ENCODE measurements at regions not wholly inside any gene's neighbourhood (a gene's known extent, or its start where the extent isn't known, plus 50 kb on each side); places are given as distances from the start of the nearest gene placed in this dataset.

GRCh38 chr6:15063253-15063853 is 182.5 kb upstream of the JARID2 start:
- no CpG with 5 or more reads among the region's 7 CpGs for WGBS (ENCODE audit: insufficient coverage, insufficient read length)
- Histone ChIP-seq H3K9me3 (ENCODE audit: control insufficient read depth, insufficient read depth, low read length) (no peaks in the 10 kb centered on the region), H3K27ac (ENCODE audit: low read length) (no peak overlapping the region), H3K36me3 (ENCODE audit: control insufficient read depth, insufficient read depth, low read length) (no peaks in the 10 kb centered on the region), H3K4me1 (ENCODE audit: control insufficient read depth, insufficient read depth, low read length) (no peaks in the 10 kb centered on the region), H3K27me3 (ENCODE audit: control insufficient read depth, insufficient read depth, low read length) (no peaks in the 10 kb centered on the region), H3K4me3 (ENCODE audit: low read length) (no peak overlapping the region)
- no peak for DNase-seq (ENCODE audit: low read depth, low spot score)

DNA sequence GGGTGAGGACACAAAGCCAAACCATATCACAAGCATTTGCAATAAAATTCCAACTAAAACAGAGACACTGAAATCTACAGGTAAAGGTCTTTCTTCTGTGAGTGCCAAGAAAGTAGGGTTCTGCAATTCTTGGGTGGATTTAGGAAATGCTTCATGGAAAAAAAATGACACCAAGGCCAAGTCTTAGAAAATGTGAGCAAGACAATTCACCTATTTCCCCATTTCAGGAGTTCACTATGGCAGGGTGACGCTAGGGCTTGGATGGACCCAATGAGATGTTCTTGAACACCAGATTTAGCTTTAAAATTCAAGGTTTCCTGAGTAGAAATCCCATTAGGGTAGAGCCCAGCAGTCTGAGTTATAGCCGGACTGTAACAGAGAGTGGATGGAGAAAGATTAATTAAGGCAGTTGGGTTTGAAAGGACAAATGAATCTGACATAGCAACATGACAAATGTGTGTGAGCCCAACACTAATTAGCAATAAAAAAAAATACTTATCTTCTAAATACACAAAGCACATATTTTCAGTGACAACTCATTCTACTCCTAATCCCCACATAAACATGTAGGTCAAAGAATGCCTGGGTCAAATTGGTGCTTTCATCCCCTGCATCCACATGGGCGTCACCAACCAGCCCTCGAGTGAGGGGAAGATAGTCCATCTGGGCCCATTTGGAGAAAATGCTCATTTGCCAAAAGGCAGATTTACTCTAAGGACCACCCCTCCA is 180.4 kb upstream of the JARID2 start:
- H3K36me3 ChIP-seq (ENCODE audit: control insufficient read depth, insufficient read depth, low read length), result no peaks in the 10 kb centered on the region
- H3K27me3 ChIP-seq (ENCODE audit: control insufficient read depth, insufficient read depth, low read length), result no peaks in the 10 kb centered on the region
- H3K4me3 ChIP-seq (ENCODE audit: low read length), result no peak overlapping the region
- no peaks in the 10 kb centered on the region for H3K9me3 ChIP-seq (ENCODE audit: control insufficient read depth, insufficient read depth, low read length)
- H3K4me1 ChIP-seq (ENCODE audit: control insufficient read depth, insufficient read depth, low read length), result no peaks in the 10 kb centered on the region
- no CpG with 5 or more reads among the region's 4 CpGs for WGBS (ENCODE audit: insufficient coverage, insufficient read length)
- no peak overlapping the region for H3K27ac ChIP-seq (ENCODE audit: low read length)
- DNase-seq (ENCODE audit: low read depth, low spot score), result no peak

DNA sequence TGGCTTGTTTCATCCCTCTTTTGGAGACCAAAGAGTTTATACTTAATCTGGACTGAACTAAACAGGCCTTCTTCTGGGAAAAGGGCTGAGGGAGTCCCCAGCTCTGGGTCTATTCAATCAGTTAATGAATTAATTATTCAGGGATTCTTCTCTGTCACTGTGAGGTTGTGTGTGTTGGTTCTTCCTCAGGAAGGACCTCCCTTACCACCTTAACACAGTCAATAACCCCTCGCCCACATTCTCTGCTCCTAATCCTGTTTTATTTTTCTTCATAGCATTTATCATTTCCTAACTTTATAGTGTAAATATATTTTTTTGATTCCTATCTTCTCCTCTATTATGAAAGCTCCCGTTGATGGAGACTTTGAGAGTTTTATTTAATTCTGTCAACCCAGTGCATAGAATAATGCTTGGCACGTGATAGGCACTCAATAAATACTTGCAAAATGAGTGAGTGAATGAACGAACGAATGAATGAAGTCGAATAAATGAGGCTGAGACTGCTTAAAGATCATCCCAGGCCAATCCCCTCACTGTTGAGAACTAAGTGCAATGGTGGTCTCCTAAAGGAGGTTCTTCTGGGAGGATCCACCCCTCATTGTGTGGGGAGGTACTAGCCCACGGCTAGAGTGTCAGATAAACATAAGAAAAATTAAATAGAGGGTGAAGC is 179.6 kb upstream of the JARID2 start:
- Histone ChIP-seq H3K4me1 (ENCODE audit: control insufficient read depth, insufficient read depth, low read length) (no peaks in the 10 kb centered on the region), H3K27ac (ENCODE audit: low read length) (no peak overlapping the region), H3K27me3 (ENCODE audit: control insufficient read depth, insufficient read depth, low read length) (no peaks in the 10 kb centered on the region), H3K9me3 (ENCODE audit: control insufficient read depth, insufficient read depth, low read length) (no peaks in the 10 kb centered on the region), H3K4me3 (ENCODE audit: low read length) (no peak overlapping the region), H3K36me3 (ENCODE audit: control insufficient read depth, insufficient read depth, low read length) (no peaks in the 10 kb centered on the region)
- no CpG with 5 or more reads among the region's 7 CpGs for WGBS (ENCODE audit: insufficient coverage, insufficient read length)
- DNase-seq (ENCODE audit: low read depth, low spot score), result no peak

GRCh38 chr6:15073344-15073789 is 172.5 kb upstream of the JARID2 start:
- DNase-seq (ENCODE audit: low read depth, low spot score), result no peak
- Histone ChIP-seq H3K36me3 (ENCODE audit: control insufficient read depth, insufficient read depth, low read length) (no peaks in the 10 kb centered on the region), H3K9me3 (ENCODE audit: control insufficient read depth, insufficient read depth, low read length) (no peaks in the 10 kb centered on the region), H3K4me3 (ENCODE audit: low read length) (no peak overlapping the region), H3K4me1 (ENCODE audit: control insufficient read depth, insufficient read depth, low read length) (0 out of 2 replicates have a peak, but pooled peaks cover 1% of the 10 kb centered on the region), H3K27ac (ENCODE audit: low read length) (no peak overlapping the region), H3K27me3 (ENCODE audit: control insufficient read depth, insufficient read depth, low read length) (no peaks in the 10 kb centered on the region)
- whole genome bisulfite sequencing (ENCODE audit: insufficient coverage, insufficient read length), result no CpG with 5 or more reads among the region's 3 CpGs

DNA sequence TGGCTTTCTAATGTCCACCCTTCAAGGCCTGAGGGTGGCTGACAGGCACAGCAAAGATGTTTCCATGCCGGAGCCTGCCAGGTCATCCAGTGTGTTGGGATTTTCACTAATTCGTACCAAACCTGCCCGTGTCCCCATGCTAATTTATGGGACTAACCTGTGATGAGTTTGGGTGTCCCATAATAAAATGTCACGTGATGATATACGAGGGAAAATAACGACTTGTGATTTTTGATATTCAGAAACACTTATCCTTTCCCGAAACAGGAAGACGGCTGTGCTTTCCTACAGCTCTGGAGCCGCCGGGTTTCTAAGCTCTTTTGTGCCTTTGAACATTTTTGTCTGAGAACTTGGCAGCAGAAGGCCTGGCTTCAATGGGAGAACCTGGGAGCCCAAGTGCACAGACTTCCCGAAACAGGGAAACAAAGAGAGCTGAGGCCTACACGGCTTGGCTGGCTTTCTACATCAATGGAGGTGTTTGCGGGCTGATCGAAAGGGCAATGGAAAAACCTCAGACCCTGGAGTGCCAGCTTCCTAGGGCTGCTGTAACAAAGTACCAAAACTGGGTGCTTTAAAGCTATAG is 171.9 kb upstream of the JARID2 start:
- Histone ChIP-seq H3K9me3 (ENCODE audit: control insufficient read depth, insufficient read depth, low read length) (no peaks in the 10 kb centered on the region), H3K27me3 (ENCODE audit: control insufficient read depth, insufficient read depth, low read length) (no peaks in the 10 kb centered on the region), H3K4me3 (ENCODE audit: low read length) (no peak overlapping the region), H3K36me3 (ENCODE audit: control insufficient read depth, insufficient read depth, low read length) (no peaks in the 10 kb centered on the region), H3K4me1 (ENCODE audit: control insufficient read depth, insufficient read depth, low read length) (0 out of 2 replicates have a peak, but pooled peaks cover 1% of the 10 kb centered on the region), H3K27ac (ENCODE audit: low read length) (no peak overlapping the region)
- no peak for DNase-seq (ENCODE audit: low read depth, low spot score)
- no CpG with 5 or more reads among the region's 14 CpGs for WGBS (ENCODE audit: insufficient coverage, insufficient read length)

GRCh38 chr6:15074806-15075205 is 171.1 kb upstream of the JARID2 start:
- H3K9me3 ChIP-seq (ENCODE audit: control insufficient read depth, insufficient read depth, low read length), result no peaks in the 10 kb centered on the region
- no peaks in the 10 kb centered on the region for H3K36me3 ChIP-seq (ENCODE audit: control insufficient read depth, insufficient read depth, low read length)
- H3K4me1 ChIP-seq (ENCODE audit: control insufficient read depth, insufficient read depth, low read length), result 0 out of 2 replicates have a peak, but pooled peaks cover 1% of the 10 kb centered on the region
- DNase-seq (ENCODE audit: low read depth, low spot score), result no peak
- no peak overlapping the region for H3K27ac ChIP-seq (ENCODE audit: low read length)
- no CpG with 5 or more reads among the region's 10 CpGs for WGBS (ENCODE audit: insufficient coverage, insufficient read length)
- no peaks in the 10 kb centered on the region for H3K27me3 ChIP-seq (ENCODE audit: control insufficient read depth, insufficient read depth, low read length)
- no peak overlapping the region for H3K4me3 ChIP-seq (ENCODE audit: low read length)

DNA sequence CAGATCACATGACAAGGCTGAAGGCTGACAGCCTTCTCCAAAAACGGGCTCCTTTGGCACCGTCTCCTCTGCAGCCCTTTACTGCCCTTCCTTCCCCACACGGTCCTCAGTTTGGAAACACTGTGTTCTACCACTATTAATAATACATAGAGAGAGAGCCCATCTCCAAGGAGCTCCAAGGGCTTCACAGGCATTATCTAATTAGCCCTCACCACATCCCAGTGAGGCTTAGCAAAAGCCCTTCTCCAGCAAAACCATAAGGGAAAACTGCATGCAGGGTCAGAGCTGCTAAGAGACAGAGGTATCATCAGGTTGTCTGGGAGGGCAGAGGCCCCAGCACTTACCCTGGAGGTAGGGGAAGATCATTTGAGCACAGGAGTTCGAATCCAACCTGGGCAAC is 169.3 kb upstream of the JARID2 start:
- no peaks in the 10 kb centered on the region for H3K36me3 ChIP-seq (ENCODE audit: control insufficient read depth, insufficient read depth, low read length)
- WGBS (ENCODE audit: insufficient coverage, insufficient read length), result no CpG with 5 or more reads among the region's 4 CpGs
- no peaks in the 10 kb centered on the region for H3K9me3 ChIP-seq (ENCODE audit: control insufficient read depth, insufficient read depth, low read length)
- H3K4me3 ChIP-seq (ENCODE audit: low read length), result no peak overlapping the region
- no peak overlapping the region for H3K27ac ChIP-seq (ENCODE audit: low read length)
- H3K27me3 ChIP-seq (ENCODE audit: control insufficient read depth, insufficient read depth, low read length), result no peaks in the 10 kb centered on the region
- DNase-seq (ENCODE audit: low read depth, low spot score), result no peak
- H3K4me1 ChIP-seq (ENCODE audit: control insufficient read depth, insufficient read depth, low read length), result 0 out of 2 replicates have a peak, but pooled peaks cover 1% of the 10 kb centered on the region

- no peak overlapping the region for H3K4me3 ChIP-seq (ENCODE audit: low read length)
- whole genome bisulfite sequencing (ENCODE audit: insufficient coverage, insufficient read length), result no CpG with 5 or more reads among the region's 4 CpGs
- H3K27me3 ChIP-seq (ENCODE audit: control insufficient read depth, insufficient read depth, low read length), result no peaks in the 10 kb centered on the region
- H3K4me1 ChIP-seq (ENCODE audit: control insufficient read depth, insufficient read depth, low read length), result 0 out of 2 replicates have a peak, but pooled peaks cover 1% of the 10 kb centered on the region
- H3K9me3 ChIP-seq (ENCODE audit: control insufficient read depth, insufficient read depth, low read length), result no peaks in the 10 kb centered on the region
- no peak overlapping the region for H3K27ac ChIP-seq (ENCODE audit: low read length)
- H3K36me3 ChIP-seq (ENCODE audit: control insufficient read depth, insufficient read depth, low read length), result no peaks in the 10 kb centered on the region
- no peak for DNase-seq (ENCODE audit: low read depth, low spot score)
These were observed 168.9 kb upstream of the JARID2 start for GRCh38 chr6:15077006-15077405.

DNA sequence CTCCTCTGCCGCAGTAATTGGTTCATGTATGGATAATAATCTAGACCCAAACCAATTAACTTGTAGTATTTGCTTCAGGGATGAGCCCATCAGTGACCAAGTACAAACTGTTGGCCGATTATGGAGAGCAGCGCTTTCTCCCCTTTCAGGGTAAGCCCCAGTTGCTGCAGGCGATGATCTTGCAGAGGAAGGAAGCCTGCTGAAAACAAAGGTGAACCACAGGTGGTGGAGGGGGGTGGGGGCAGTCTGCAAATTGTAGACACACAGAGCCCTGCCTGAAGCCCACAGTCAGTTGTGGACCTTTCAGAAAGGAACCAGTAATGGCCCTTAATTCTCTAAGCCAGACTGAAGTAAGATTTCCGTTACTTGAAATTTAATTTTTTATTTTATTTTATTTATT is 167.9 kb upstream of the JARID2 start:
- Histone ChIP-seq H3K4me1 (ENCODE audit: control insufficient read depth, insufficient read depth, low read length) (0 out of 2 replicates have a peak, but pooled peaks cover 1% of the 10 kb centered on the region), H3K36me3 (ENCODE audit: control insufficient read depth, insufficient read depth, low read length) (no peaks in the 10 kb centered on the region), H3K27ac (ENCODE audit: low read length) (no peak overlapping the region), H3K27me3 (ENCODE audit: control insufficient read depth, insufficient read depth, low read length) (no peaks in the 10 kb centered on the region), H3K4me3 (ENCODE audit: low read length) (no peak overlapping the region), H3K9me3 (ENCODE audit: control insufficient read depth, insufficient read depth, low read length) (no peaks in the 10 kb centered on the region)
- no CpG with 5 or more reads among the region's 5 CpGs for WGBS (ENCODE audit: insufficient coverage, insufficient read length)
- peak; percentile 66 for DNase-seq (ENCODE audit: low read depth, low spot score)

DNA sequence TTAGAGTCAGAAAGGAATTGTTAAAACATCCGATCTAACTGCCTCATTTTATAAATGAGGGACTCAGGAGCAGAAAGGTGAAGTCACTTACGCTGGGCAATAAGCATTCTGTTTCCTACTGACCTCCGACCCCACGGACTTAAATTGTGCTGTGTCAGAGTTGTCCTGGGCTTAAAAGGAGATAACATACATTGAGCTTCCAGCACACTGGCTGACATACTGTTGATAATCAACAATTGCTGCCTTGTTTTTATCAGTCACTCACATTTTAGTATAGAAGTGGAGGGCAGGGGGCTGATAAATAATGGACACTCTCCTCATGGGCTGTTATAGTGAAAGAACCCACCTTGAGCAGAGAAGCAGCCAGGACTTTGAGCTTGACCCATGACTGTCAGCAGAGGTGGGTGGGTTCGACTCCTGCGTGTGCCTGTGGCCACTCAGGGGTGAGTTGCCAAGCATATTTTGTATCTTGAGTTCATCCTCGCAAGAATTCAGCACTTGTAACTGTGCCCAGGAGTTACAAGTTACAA is 166.5 kb upstream of the JARID2 start:
- Histone ChIP-seq H3K36me3 (ENCODE audit: control insufficient read depth, insufficient read depth, low read length) (no peaks in the 10 kb centered on the region), H3K4me1 (ENCODE audit: control insufficient read depth, insufficient read depth, low read length) (0 out of 2 replicates have a peak, but pooled peaks cover 1% of the 10 kb centered on the region), H3K9me3 (ENCODE audit: control insufficient read depth, insufficient read depth, low read length) (no peaks in the 10 kb centered on the region), H3K27me3 (ENCODE audit: control insufficient read depth, insufficient read depth, low read length) (no peaks in the 10 kb centered on the region), H3K27ac (ENCODE audit: low read length) (no peak overlapping the region), H3K4me3 (ENCODE audit: low read length) (no peak overlapping the region)
- WGBS (ENCODE audit: insufficient coverage, insufficient read length), result no CpG with 5 or more reads among the region's 7 CpGs
- no peak for DNase-seq (ENCODE audit: low read depth, low spot score)
